Stimulated activated naive B cell treated with anti-CD40 and anti-IgM and Interleukin-4, amounts not matched to agents 10 μg/mL and 1 μg/mL and 100 μg/mL, for 72 hours (primary cell): ENCODE measurements at regions not wholly inside any gene's neighbourhood (a gene's known extent, or its start where the extent isn't known, plus 50 kb on each side); places are given as distances from the start of the nearest gene placed in this dataset.
"Not testable (repeated sequence)": the region's sequence is repeated elsewhere in the genome, so short reads cannot be mapped to it uniquely, and the experiment has no call there.

Experiments
- ATAC-seq, 2 donors: fragments of 150-1000 bp; cut with Tn5 transposase; replicated peaks; 2 replicates each; pipeline ENCODE4 v1.10.0; 2021; ENCODE audit warnings: moderate library complexity in 1 of 2
- DNase-seq: peaks from one replicate; pipeline ENCODE4 v3.0.0; 2021
- H3K27ac Mint-ChIP-seq: one replicate; pipeline ENCODE4 v1.8.0; 2022; ENCODE audit warnings: mild to moderate bottlenecking, mixed read lengths
- H3K27me3 Mint-ChIP-seq, 2 donors: one replicate each; pipeline ENCODE4 v1.8.0; 2022; ENCODE audit warnings: mixed read lengths in 2 of 2
- H3K36me3 Mint-ChIP-seq, 2 donors: one replicate each; pipeline ENCODE4 v1.8.0; 2022; ENCODE audit warnings: mixed read lengths in 2 of 2, mild to moderate bottlenecking in 1 of 2
- H3K4me1 Mint-ChIP-seq, 2 donors: one replicate each; pipeline ENCODE4 v1.8.0; 2022; ENCODE audit warnings: mixed read lengths in 2 of 2, mild to moderate bottlenecking in 1 of 2
- H3K4me3 Mint-ChIP-seq, 2 donors: one replicate each; pipeline ENCODE4 v1.8.0; 2022; ENCODE audit warnings: mild to moderate bottlenecking in 2 of 2, mixed read lengths in 2 of 2, moderate library complexity in 1 of 2
- H3K9me3 Mint-ChIP-seq, 2 donors: one replicate each; pipeline ENCODE4 v1.8.0; 2022; ENCODE audit warnings: mixed read lengths in 2 of 2, mild to moderate bottlenecking in 1 of 2

DNA sequence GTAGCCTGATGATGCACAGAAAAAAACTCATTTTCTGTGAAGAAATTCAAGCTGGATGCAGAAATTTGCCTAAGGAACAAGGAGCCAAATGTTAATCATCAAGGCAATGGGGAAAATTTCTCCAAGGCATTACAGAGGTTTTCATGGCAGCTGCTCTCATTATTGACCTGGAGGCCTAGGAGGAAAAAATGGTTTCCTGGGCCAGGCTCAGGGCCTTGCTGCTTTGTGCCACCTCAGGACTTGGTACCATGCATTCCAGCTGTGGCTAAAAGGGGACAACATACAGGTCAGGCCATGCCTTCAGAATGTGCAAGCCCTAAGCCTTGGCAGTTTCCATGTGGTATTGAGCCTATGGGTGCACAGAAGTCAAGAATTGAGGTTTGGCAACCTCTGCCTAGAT, 1320.1 kb upstream of the MIR17HG start:
- Mint-ChIP-seq H3K9me3 (peaks cover 10 to 18% of the 10 kb centered on the region in 2 donors), H3K4me3 (no peak overlapping the region), H3K4me1 (no peaks in the 10 kb centered on the region), H3K36me3 (no peaks in the 10 kb centered on the region), H3K27me3 (no peaks in the 10 kb centered on the region), H3K27ac (no peak overlapping the region)
- DNase-seq (no peak), ATAC-seq (no peak)

- Mint-ChIP-seq H3K36me3 (no peaks in the 10 kb centered on the region), H3K4me3 (no peak overlapping the region), H3K27ac (no peak overlapping the region), H3K27me3 (no peaks in the 10 kb centered on the region), H3K9me3 (peaks cover 5 to 8% of the 10 kb centered on the region in 2 donors), H3K4me1 (no peaks in the 10 kb centered on the region)
- DNase-seq (no peak), ATAC-seq (no peak)
Observed at GRCh38 chr13:90032313-90032712, 1315.2 kb upstream of the MIR17HG start.

DNA sequence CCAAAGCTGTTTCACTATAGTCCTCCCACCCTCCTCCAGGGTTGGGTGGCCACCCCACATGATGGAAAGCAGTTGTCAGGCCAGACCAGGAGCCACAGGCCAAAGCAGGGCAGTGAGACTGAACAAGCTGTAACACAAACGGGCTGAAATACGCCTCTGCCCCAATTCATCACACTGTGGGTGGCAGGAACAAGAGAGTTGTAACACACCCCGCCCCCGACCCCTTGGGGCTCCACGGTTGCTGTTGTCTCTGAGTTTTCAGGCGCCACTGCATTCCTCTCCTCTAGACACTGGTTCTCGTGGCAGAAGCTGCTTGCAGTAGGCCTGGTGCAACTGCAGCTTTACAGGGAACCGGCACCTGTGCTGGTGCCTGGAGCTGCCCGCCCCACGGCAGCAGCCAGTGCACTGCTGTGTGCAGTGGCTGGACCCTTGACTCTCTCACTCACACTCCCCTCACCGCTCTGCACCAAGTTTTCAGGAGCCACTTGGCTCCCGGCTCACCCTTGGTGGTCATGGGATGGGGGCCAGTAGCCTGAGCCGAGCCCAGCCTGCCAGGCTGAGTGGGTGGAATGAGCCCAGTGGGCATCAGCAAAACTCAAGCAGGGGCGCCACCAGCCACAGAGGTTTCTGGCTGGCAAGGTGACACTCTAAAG, 1314.5 kb upstream of the MIR17HG start:
- Mint-ChIP-seq H3K4me1 (no peaks in the 10 kb centered on the region), H3K27me3 (no peaks in the 10 kb centered on the region), H3K9me3 (peaks cover 5 to 8% of the 10 kb centered on the region in 2 donors), H3K27ac (no peak overlapping the region), H3K36me3 (no peaks in the 10 kb centered on the region), H3K4me3 (no peak overlapping the region)
- DNase-seq (no peak), ATAC-seq (no peak)

- H3K9me3 Mint-ChIP-seq: peaks cover 13 to 16% of the 10 kb centered on the region in 2 donors
- H3K27me3 Mint-ChIP-seq: no peaks in the 10 kb centered on the region
Observed at GRCh38 chr13:90039516-90039915, 1308.0 kb upstream of the MIR17HG start.

GRCh38 chr13:90047600-90047999, 1299.9 kb upstream of the MIR17HG start:
- Mint-ChIP-seq H3K9me3 (peaks cover 8 to 23% of the 10 kb centered on the region in 2 donors), H3K4me3 (no peak overlapping the region)

More at GRCh38 chr13:90039516-90039915, 1308.0 kb upstream of the MIR17HG start:
- no peaks in the 10 kb centered on the region for H3K4me1 Mint-ChIP-seq
- no peak overlapping the region for H3K4me3 Mint-ChIP-seq
- ATAC-seq: no peak
- DNase-seq: no peak
- no peak overlapping the region for H3K27ac Mint-ChIP-seq
- no peaks in the 10 kb centered on the region for H3K36me3 Mint-ChIP-seq

DNA sequence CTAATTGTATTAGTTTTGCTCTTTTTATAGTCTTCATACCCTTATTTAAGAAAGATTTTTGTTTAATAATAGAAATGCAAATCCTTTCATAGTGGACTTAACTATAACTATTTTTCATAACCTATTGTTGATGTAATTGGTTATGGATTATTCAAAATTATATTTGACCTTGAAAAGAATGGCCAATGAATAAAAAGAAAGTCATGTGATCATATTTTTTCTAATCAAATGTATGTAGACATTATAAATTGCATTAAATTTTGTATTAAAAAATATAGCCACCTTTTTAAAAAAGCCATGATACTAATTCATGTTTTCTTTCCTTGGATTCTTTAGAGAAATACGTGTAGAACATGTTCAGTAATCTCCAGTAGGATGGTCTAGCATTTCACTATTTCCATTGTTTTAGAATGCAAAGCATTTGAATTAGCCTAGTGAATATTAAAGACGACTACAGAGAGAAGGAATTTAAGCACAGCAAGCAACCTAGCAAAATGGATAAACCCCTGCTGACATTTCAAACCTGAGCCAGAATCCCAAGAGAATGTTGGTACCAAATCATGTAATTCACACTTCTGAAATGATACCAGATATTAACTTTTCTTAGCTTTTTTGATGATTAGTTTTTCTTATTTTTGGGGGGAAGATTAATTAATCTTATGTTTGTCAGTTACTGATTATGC, 1297.4 kb upstream of the MIR17HG start:
- DNase-seq (no peak), ATAC-seq (no peak)
- Mint-ChIP-seq H3K36me3 (no peaks in the 10 kb centered on the region), H3K4me3 (no peak overlapping the region), H3K27ac (no peak overlapping the region), H3K9me3 (peaks cover 0 to 15% of the 10 kb centered on the region in 2 donors), H3K4me1 (no peaks in the 10 kb centered on the region), H3K27me3 (no peaks in the 10 kb centered on the region)

More at GRCh38 chr13:90047600-90047999, 1299.9 kb upstream of the MIR17HG start:
- Mint-ChIP-seq H3K27me3 (no peaks in the 10 kb centered on the region), H3K36me3 (no peaks in the 10 kb centered on the region), H3K4me1 (no peaks in the 10 kb centered on the region), H3K27ac (no peak overlapping the region)
- DNase-seq (no peak), ATAC-seq (no peak)

GRCh38 chr13:90055121-90055520, 1292.4 kb upstream of the MIR17HG start:
- no peak for ATAC-seq
- no peak for DNase-seq
- H3K27me3 Mint-ChIP-seq: no peaks in the 10 kb centered on the region
- peaks cover 0 to 2% of the 10 kb centered on the region in 2 donors for H3K9me3 Mint-ChIP-seq
- H3K27ac Mint-ChIP-seq: no peak overlapping the region
- no peak overlapping the region for H3K4me3 Mint-ChIP-seq
- H3K36me3 Mint-ChIP-seq: no peaks in the 10 kb centered on the region
- H3K4me1 Mint-ChIP-seq: no peaks in the 10 kb centered on the region

- Mint-ChIP-seq H3K27me3 (no peaks in the 10 kb centered on the region), H3K4me1 (no peaks in the 10 kb centered on the region), H3K4me3 (no peak overlapping the region), H3K9me3 (peaks cover 0 to 2% of the 10 kb centered on the region in 2 donors), H3K27ac (no peak overlapping the region), H3K36me3 (no peaks in the 10 kb centered on the region)
- DNase-seq: no peak
- no peak for ATAC-seq
Observed at GRCh38 chr13:90055760-90056159, 1291.7 kb upstream of the MIR17HG start.

GRCh38 chr13:90064226-90064625, 1283.3 kb upstream of the MIR17HG start:
- H3K27ac Mint-ChIP-seq, DNase-seq, H3K27me3 Mint-ChIP-seq, H3K9me3 Mint-ChIP-seq, H3K4me1 Mint-ChIP-seq, H3K4me3 Mint-ChIP-seq, H3K36me3 Mint-ChIP-seq, ATAC-seq: not testable (repeated sequence)

- Mint-ChIP-seq H3K9me3 (peaks cover 0 to 7% of the 10 kb centered on the region in 2 donors), H3K4me1 (no peaks in the 10 kb centered on the region), H3K27ac (no peak overlapping the region), H3K4me3 (no peak overlapping the region), H3K36me3 (no peaks in the 10 kb centered on the region), H3K27me3 (no peaks in the 10 kb centered on the region)
- no peak for DNase-seq
- ATAC-seq: no peak
Observed at GRCh38 chr13:90068658-90069057, 1278.8 kb upstream of the MIR17HG start.

- Mint-ChIP-seq H3K27ac (no peak overlapping the region), H3K4me3 (no peak overlapping the region), H3K9me3 (peaks cover 0 to 3% of the 10 kb centered on the region in 2 donors), H3K27me3 (no peaks in the 10 kb centered on the region), H3K36me3 (no peaks in the 10 kb centered on the region), H3K4me1 (no peaks in the 10 kb centered on the region)
- ATAC-seq (no peak), DNase-seq (no peak)
Observed at GRCh38 chr13:90070362-90070761, 1277.1 kb upstream of the MIR17HG start.

DNA sequence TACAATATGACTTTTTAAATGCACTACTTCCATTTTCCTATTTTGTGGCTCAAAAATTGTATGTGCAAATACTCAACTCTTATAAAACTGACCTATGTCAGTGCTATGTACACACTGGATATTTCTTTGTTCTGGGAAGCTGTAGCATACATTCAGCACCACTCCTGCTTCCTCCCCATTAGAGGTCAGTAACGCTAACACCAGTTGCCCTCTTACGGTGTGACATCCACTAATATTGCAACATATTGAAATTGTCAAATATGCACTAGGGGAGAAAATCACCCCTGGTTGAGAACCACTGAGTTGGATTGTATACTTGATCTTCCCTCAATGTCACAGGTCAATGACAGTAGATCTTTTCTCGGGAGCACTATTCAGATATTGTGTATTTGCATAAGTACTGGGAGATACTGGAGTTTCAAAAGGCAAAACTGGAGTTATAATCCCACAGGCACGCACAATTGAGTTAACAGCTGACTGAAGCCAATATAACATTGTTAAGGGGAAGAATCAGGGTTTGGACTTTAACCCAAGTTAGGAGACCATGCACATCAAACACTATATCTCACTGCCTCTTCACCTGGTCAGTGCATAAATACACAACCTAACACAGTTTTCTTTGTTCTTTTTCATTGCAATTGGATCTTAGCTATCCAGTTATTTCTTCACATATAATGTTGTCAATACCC, 1276.5 kb upstream of the MIR17HG start:
- H3K4me1 Mint-ChIP-seq: no peaks in the 10 kb centered on the region
- no peak overlapping the region for H3K27ac Mint-ChIP-seq
- no peaks in the 10 kb centered on the region for H3K27me3 Mint-ChIP-seq
- H3K36me3 Mint-ChIP-seq: no peaks in the 10 kb centered on the region
- DNase-seq (no peak), ATAC-seq (no peak)
- no peak overlapping the region for H3K4me3 Mint-ChIP-seq
- peaks cover 0 to 3% of the 10 kb centered on the region in 2 donors for H3K9me3 Mint-ChIP-seq

- H3K4me3 Mint-ChIP-seq: no peak overlapping the region
- H3K36me3 Mint-ChIP-seq: no peaks in the 10 kb centered on the region
- no peaks in the 10 kb centered on the region for H3K4me1 Mint-ChIP-seq
- peaks cover 0 to 2% of the 10 kb centered on the region in 2 donors for H3K9me3 Mint-ChIP-seq
- no peak for DNase-seq
- no peaks in the 10 kb centered on the region for H3K27me3 Mint-ChIP-seq
- no peak for ATAC-seq
- no peak overlapping the region for H3K27ac Mint-ChIP-seq
Observed at GRCh38 chr13:90084684-90085290, 1262.7 kb upstream of the MIR17HG start.

DNA sequence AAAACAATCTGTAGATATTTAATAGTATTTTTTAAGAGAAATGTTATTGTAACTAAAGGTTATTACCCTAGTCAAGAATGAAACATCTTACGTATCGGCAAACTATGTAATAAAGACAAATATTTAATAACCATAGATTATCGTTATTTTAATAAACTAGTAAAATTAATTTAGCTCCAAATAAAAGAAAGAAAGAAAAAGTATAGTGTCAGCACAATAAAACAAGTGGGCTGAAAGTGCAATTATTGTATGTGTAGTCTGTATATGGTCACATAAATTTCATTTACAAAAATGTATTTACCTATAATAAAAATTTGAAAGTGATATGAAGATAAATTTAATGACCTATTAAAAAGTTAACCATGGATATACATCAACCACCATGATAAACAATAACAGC, 1258.4 kb upstream of the MIR17HG start:
- no peak for DNase-seq
- H3K27ac Mint-ChIP-seq: no peak overlapping the region
- H3K4me1 Mint-ChIP-seq: no peaks in the 10 kb centered on the region
- no peak overlapping the region for H3K4me3 Mint-ChIP-seq
- no peaks in the 10 kb centered on the region for H3K27me3 Mint-ChIP-seq
- H3K36me3 Mint-ChIP-seq: no peaks in the 10 kb centered on the region
- H3K9me3 Mint-ChIP-seq: peaks cover 3 to 8% of the 10 kb centered on the region in 2 donors
- ATAC-seq: no peak
